Vagina (tissue), 2 donors: ENCODE measurements at regions not wholly inside any gene's neighbourhood (a gene's known extent, or its start where the extent isn't known, plus 50 kb on each side); places are given as distances from the start of the nearest gene placed in this dataset.

Source experiments
- DNase-seq, 2 donors: peaks; one replicate each; pipeline ENCODE4 v3.0.0-alpha.2; 2017; ENCODE audit errors: extremely low spot score in 2 of 2
- H3K27ac ChIP-seq: fragments of 200-600 bp; sonication (generic); one replicate; pipeline ENCODE4 v1.5.1; 2019
- H3K27me3 ChIP-seq: fragments of 200-600 bp; sonication (generic); one replicate; pipeline ENCODE4 v1.5.1; 2019
- H3K36me3 ChIP-seq, 2 donors: fragments of 200-600 bp; sonication (generic); one replicate each; pipeline ENCODE4 v1.5.1; 2017 to 2019
- H3K4me1 ChIP-seq: fragments of 200-600 bp; sonication (generic); one replicate; pipeline ENCODE4 v1.5.1; 2019
- H3K4me3 ChIP-seq, 2 donors: fragments of 200-600 bp; sonication (generic); 1 replicate in 1 of 2; 2 replicates in 1 of 2; pipeline ENCODE4 v1.5.1; 2016 to 2019
- H3K9me3 ChIP-seq: fragments of 200-600 bp; sonication (generic); one replicate; pipeline ENCODE4 v1.5.1; 2019
- CTCF ChIP-seq, 3 experiments: fragments of 450-650 bp in 2 of 3; fragments of 200-600 bp in 1 of 3; sonication (generic) in 1 of 3; IDR thresholded peaks; one replicate each; pipeline ENCODE4 v1.5.1; 2017 to 2019; ENCODE audit warnings: antibody characterized with exemption in 3 of 3, mild to moderate bottlenecking in 2 of 3, moderate library complexity in 2 of 3
- POLR2A ChIP-seq, 2 donors: fragments of 450-650 bp; IDR thresholded peaks; one replicate each; pipeline ENCODE4 v1.6.1; 2017; ENCODE audit warnings: antibody characterized with exemption in 2 of 2, mild to moderate bottlenecking in 2 of 2, moderate library complexity in 2 of 2
- POLR2AphosphoS5 ChIP-seq, 2 donors: sonication (generic); formaldehyde crosslinking; IDR thresholded peaks; one replicate each; pipeline ENCODE4 v1.9.0; 2017; ENCODE audit warnings: antibody characterized with exemption in 2 of 2, mild to moderate bottlenecking in 2 of 2, low read depth in 1 of 2; ENCODE audit not compliant: insufficient read depth in 1 of 2
- intact Hi-C: fragments of 100-400 bp; cut with DNase I; formaldehyde crosslinking; loops from one replicate; pipeline ENCODE4 v1.15.1; 2023

- intact Hi-C loops: no loop called here
- Histone ChIP-seq H3K4me1 (no peaks in the 10 kb centered on the region), H3K9me3 (no peaks in the 10 kb centered on the region), H3K27ac (no peak overlapping the region), H3K36me3 (no peaks in the 10 kb centered on the region), H3K27me3 (no peaks in the 10 kb centered on the region), H3K4me3 (no peak overlapping the region)
- TF ChIP-seq CTCF (IDR thresholded peaks at IDR 0.05) (no peak), POLR2A (IDR thresholded peaks at IDR 0.05) (no peak), POLR2AphosphoS5 (IDR thresholded peaks at IDR 0.05; ENCODE audit: insufficient read depth in 1 of 2, low read depth in 1 of 2) (no peak)
- no peak for DNase-seq
Observed at GRCh38 chr10:108060246-108060645, 895.7 kb upstream of the SORCS1 start.

- no peak overlapping the region for H3K27ac ChIP-seq
- TF ChIP-seq CTCF (IDR thresholded peaks at IDR 0.05) (no peak), POLR2AphosphoS5 (IDR thresholded peaks at IDR 0.05; ENCODE audit: insufficient read depth in 1 of 2, low read depth in 1 of 2) (no peak), POLR2A (IDR thresholded peaks at IDR 0.05) (no peak)
- no peaks in the 10 kb centered on the region for H3K36me3 ChIP-seq
- H3K4me1 ChIP-seq: no peaks in the 10 kb centered on the region
- H3K4me3 ChIP-seq: no peak overlapping the region
- intact Hi-C loops: no loop called here
- no peaks in the 10 kb centered on the region for H3K27me3 ChIP-seq
- no peaks in the 10 kb centered on the region for H3K9me3 ChIP-seq
- DNase-seq: no peak
Observed at GRCh38 chr10:108055506-108055905, 891.0 kb upstream of the SORCS1 start.

GRCh38 chr10:108052981-108053380, 888.5 kb upstream of the SORCS1 start:
- intact Hi-C loops: no loop called here
- no peak overlapping the region for H3K27ac ChIP-seq
- TF ChIP-seq POLR2AphosphoS5 (IDR thresholded peaks at IDR 0.05; ENCODE audit: insufficient read depth in 1 of 2, low read depth in 1 of 2) (no peak), CTCF (IDR thresholded peaks at IDR 0.05) (no peak), POLR2A (IDR thresholded peaks at IDR 0.05) (no peak)

GRCh38 chr10:108051218-108051617, 886.7 kb upstream of the SORCS1 start:
- no peaks in the 10 kb centered on the region for H3K9me3 ChIP-seq
- H3K4me1 ChIP-seq: no peaks in the 10 kb centered on the region

More at GRCh38 chr10:108052981-108053380, 888.5 kb upstream of the SORCS1 start:
- H3K4me3 ChIP-seq: no peak overlapping the region
- H3K9me3 ChIP-seq: no peaks in the 10 kb centered on the region
- DNase-seq: no peak
- no peaks in the 10 kb centered on the region for H3K27me3 ChIP-seq
- no peaks in the 10 kb centered on the region for H3K36me3 ChIP-seq
- no peaks in the 10 kb centered on the region for H3K4me1 ChIP-seq

GRCh38 chr10:108050626-108051025, 886.1 kb upstream of the SORCS1 start:
- Histone ChIP-seq H3K27me3 (no peaks in the 10 kb centered on the region), H3K36me3 (no peaks in the 10 kb centered on the region), H3K4me3 (no peak overlapping the region), H3K9me3 (no peaks in the 10 kb centered on the region), H3K27ac (no peak overlapping the region), H3K4me1 (no peaks in the 10 kb centered on the region)
- no peak for TF ChIP-seq CTCF (IDR thresholded peaks at IDR 0.05)
- no peak for TF ChIP-seq POLR2AphosphoS5 (IDR thresholded peaks at IDR 0.05; ENCODE audit: insufficient read depth in 1 of 2, low read depth in 1 of 2)
- no peak for TF ChIP-seq POLR2A (IDR thresholded peaks at IDR 0.05)
- intact Hi-C loops: no loop called here
- no peak for DNase-seq

More at GRCh38 chr10:108051218-108051617, 886.7 kb upstream of the SORCS1 start:
- intact Hi-C loops: no loop called here
- no peak overlapping the region for H3K27ac ChIP-seq
- DNase-seq: no peak
- H3K27me3 ChIP-seq: no peaks in the 10 kb centered on the region
- H3K36me3 ChIP-seq: no peaks in the 10 kb centered on the region
- TF ChIP-seq POLR2AphosphoS5 (IDR thresholded peaks at IDR 0.05; ENCODE audit: insufficient read depth in 1 of 2, low read depth in 1 of 2): no peak
- no peak for TF ChIP-seq CTCF (IDR thresholded peaks at IDR 0.05)
- TF ChIP-seq POLR2A (IDR thresholded peaks at IDR 0.05): no peak
- H3K4me3 ChIP-seq: no peak overlapping the region
